Ovary (tissue), 3 donors: ENCODE measurements at regions not wholly inside any gene's neighbourhood (a gene's known extent, or its start where the extent isn't known, plus 50 kb on each side); places are given as distances from the start of the nearest gene placed in this dataset.

Source experiments
- CTCF ChIP-seq, 3 donors: fragments of 450-650 bp in 2 of 3; fragments of 200-600 bp in 1 of 3; IDR thresholded peaks; one replicate each; pipeline versions ENCODE4 v1.5.1 to v1.8.0; 2016 to 2022; ENCODE audit warnings: antibody characterized with exemption in 3 of 3, mild to moderate bottlenecking in 1 of 3
- EP300 ChIP-seq: sonication (generic); formaldehyde crosslinking; IDR thresholded peaks from one replicate; pipeline ENCODE4 v1.6.1; 2017; ENCODE audit warnings: antibody characterized with exemption
- POLR2A ChIP-seq: fragments of 450-650 bp; IDR thresholded peaks from one replicate; pipeline ENCODE4 v1.6.1; 2017; ENCODE audit warnings: antibody characterized with exemption, mild to moderate bottlenecking, moderate library complexity
- donor health status: DM: no; HTN: no; CAD: no.

GRCh38 chr4:158962393-158962792, 140.5 kb upstream of the RAPGEF2 start:
- TF ChIP-seq EP300 (no peak), CTCF (IDR thresholded peaks at IDR 0.05) (no peak), POLR2A (no peak)
